OCI-LY1 (cell line): ENCODE measurements at regions not wholly inside any gene's neighbourhood (a gene's known extent, or its start where the extent isn't known, plus 50 kb on each side); places are given as distances from the start of the nearest gene placed in this dataset.

Experiments
- H2AFZ ChIP-seq: fragments of 200-600 bp; sonication (generic), shearing (Covaris generic); 2 replicates; pipeline ENCODE4 v1.6.0; 2014; ENCODE audit warnings: antibody characterized with exemption, mild to moderate bottlenecking, low read length
- H3F3A ChIP-seq: fragments of 200-600 bp; sonication (generic), shearing (Covaris generic); 2 replicates; pipeline ENCODE4 v1.6.0; 2014; ENCODE audit warnings: mild to moderate bottlenecking, antibody characterized with exemption, low read length, moderate library complexity; ENCODE audit not compliant: insufficient read depth
- H3K27ac ChIP-seq: fragments of 200-600 bp; sonication (generic); 2 replicates; pipeline ENCODE4 v1.5.1; 2014; ENCODE audit warnings: low read length, mixed run types, mild to moderate bottlenecking, low read depth; ENCODE audit not compliant: poor library complexity, severe bottlenecking
- H3K27me3 ChIP-seq: fragments of 200-600 bp; sonication (generic); 2 replicates; pipeline ENCODE4 v1.6.0; 2014; ENCODE audit warnings: antibody characterized with exemption, mild to moderate bottlenecking, low read length, moderate library complexity; ENCODE audit not compliant: insufficient read depth
- H3K36me3 ChIP-seq: fragments of 200-600 bp; sonication (generic); 2 replicates; pipeline ENCODE4 v1.6.1; 2014; ENCODE audit warnings: mild to moderate bottlenecking, antibody characterized with exemption, low read length, moderate library complexity, mixed read lengths; ENCODE audit not compliant: insufficient read depth
- H3K4me1 ChIP-seq: fragments of 200-600 bp; sonication (generic); 2 replicates; pipeline ENCODE4 v1.5.1; 2014; ENCODE audit warnings: mild to moderate bottlenecking, low read length, moderate library complexity; ENCODE audit not compliant: insufficient read depth, severe bottlenecking
- H3K4me2 ChIP-seq: fragments of 200-600 bp; sonication (generic), shearing (Covaris generic); 2 replicates; pipeline ENCODE4 v1.6.1; 2014; ENCODE audit warnings: low read length
- H3K4me3 ChIP-seq: fragments of 200-600 bp; sonication (generic); 2 replicates; pipeline ENCODE4 v1.5.1; 2014; ENCODE audit warnings: low read length, low read depth, mild to moderate bottlenecking, mixed read lengths; ENCODE audit not compliant: poor library complexity, severe bottlenecking
- H3K79me2 ChIP-seq: fragments of 200-600 bp; shearing (Covaris generic); 2 replicates; pipeline ENCODE4 v1.6.1; 2016; ENCODE audit warnings: mixed run types, low read length, mixed read lengths; ENCODE audit not compliant: insufficient read depth
- H3K9ac ChIP-seq: fragments of 200-600 bp; sonication (generic), shearing (Covaris generic); 2 replicates; pipeline ENCODE4 v1.6.1; 2014; ENCODE audit warnings: mild to moderate bottlenecking, low read length, mixed read lengths
- H3K9me2 ChIP-seq: fragments of 200-600 bp; sonication (generic), shearing (Covaris generic); 2 replicates; pipeline ENCODE4 v1.6.1; 2014; ENCODE audit warnings: low read depth, mild to moderate bottlenecking, low read length, mixed read lengths
- H3K9me3 ChIP-seq: fragments of 200-600 bp; shearing (Covaris generic); 2 replicates; pipeline ENCODE4 v1.6.1; 2014; ENCODE audit warnings: low read length, mixed read lengths
- H4K20me1 ChIP-seq: fragments of 200-600 bp; sonication (generic), shearing (Covaris generic); 2 replicates; pipeline ENCODE4 v1.6.0; 2016; ENCODE audit warnings: mild to moderate bottlenecking, low read length; ENCODE audit not compliant: insufficient read depth
- EZH2 ChIP-seq: fragments of 200-600 bp; sonication (generic), shearing (Covaris generic); IDR thresholded peaks from 2 replicates; pipeline ENCODE4 v1.8.0; 2017; ENCODE audit warnings: borderline replicate concordance, mixed run types, mild to moderate bottlenecking, antibody characterized with exemption, low read length, moderate library complexity, mixed read lengths
- TF ChIP-seq, protein P1 (sequence below): fragments of 200-600 bp; sonication (generic), shearing (Covaris generic); IDR thresholded peaks from 2 replicates; pipeline ENCODE4 v1.5.1; 2017; ENCODE audit warnings: mild to moderate bottlenecking, antibody characterized with exemption, low read length, moderate library complexity, mixed read lengths

DNA sequence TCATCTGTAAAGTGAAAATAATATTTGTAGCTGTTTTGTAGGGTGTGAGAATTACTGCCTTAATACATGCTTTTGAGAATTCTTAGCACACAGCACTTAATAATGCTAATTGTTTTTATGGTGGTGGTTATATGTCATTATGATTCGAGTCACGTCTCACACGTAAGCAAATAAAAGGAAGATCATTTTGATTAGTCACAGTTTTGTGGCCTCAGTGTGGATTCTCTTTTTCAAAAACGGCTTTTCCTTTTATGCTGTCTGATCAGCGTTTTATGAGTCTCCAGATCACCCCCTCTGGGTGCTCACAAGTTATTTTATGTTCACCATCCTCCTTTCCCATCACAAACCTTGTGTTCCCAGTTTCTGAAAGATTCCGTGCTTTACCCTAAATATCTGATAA lies 255.6 kb upstream of the CNTN4 start:
- no peaks in the 10 kb centered on the region for H3K9me3 ChIP-seq
- no peaks in the 10 kb centered on the region for H3K79me2 ChIP-seq
- H3K9ac ChIP-seq, result no peak overlapping the region
- H3K9me2 ChIP-seq, result no peaks in the 10 kb centered on the region
- TF ChIP-seq EZH2, result no peak
- TF ChIP-seq, protein P1, sequence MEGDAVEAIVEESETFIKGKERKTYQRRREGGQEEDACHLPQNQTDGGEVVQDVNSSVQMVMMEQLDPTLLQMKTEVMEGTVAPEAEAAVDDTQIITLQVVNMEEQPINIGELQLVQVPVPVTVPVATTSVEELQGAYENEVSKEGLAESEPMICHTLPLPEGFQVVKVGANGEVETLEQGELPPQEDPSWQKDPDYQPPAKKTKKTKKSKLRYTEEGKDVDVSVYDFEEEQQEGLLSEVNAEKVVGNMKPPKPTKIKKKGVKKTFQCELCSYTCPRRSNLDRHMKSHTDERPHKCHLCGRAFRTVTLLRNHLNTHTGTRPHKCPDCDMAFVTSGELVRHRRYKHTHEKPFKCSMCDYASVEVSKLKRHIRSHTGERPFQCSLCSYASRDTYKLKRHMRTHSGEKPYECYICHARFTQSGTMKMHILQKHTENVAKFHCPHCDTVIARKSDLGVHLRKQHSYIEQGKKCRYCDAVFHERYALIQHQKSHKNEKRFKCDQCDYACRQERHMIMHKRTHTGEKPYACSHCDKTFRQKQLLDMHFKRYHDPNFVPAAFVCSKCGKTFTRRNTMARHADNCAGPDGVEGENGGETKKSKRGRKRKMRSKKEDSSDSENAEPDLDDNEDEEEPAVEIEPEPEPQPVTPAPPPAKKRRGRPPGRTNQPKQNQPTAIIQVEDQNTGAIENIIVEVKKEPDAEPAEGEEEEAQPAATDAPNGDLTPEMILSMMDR, result no peak
- H3K4me2 ChIP-seq, result no peak overlapping the region
- H2AFZ ChIP-seq, result no peak overlapping the region
- no peaks in the 10 kb centered on the region for H3K4me1 ChIP-seq
- no peak overlapping the region for H3K27ac ChIP-seq
- no peaks in the 10 kb centered on the region for H3K36me3 ChIP-seq
- no peaks in the 10 kb centered on the region for H3F3A ChIP-seq
- H3K27me3 ChIP-seq, result no peaks in the 10 kb centered on the region
- no peaks in the 10 kb centered on the region for H4K20me1 ChIP-seq
- H3K4me3 ChIP-seq, result no peak overlapping the region

GRCh38 chr3:1847571-1847970 lies 251.1 kb upstream of the CNTN4 start:
- Histone ChIP-seq H3K4me1 (no peaks in the 10 kb centered on the region), H2AFZ (no peak overlapping the region), H3K79me2 (no peaks in the 10 kb centered on the region), H3K9me3 (no peaks in the 10 kb centered on the region), H3K4me2 (no peak overlapping the region), H3F3A (no peaks in the 10 kb centered on the region), H3K4me3 (no peak overlapping the region), H3K36me3 (no peaks in the 10 kb centered on the region), H3K27me3 (no peaks in the 10 kb centered on the region), H3K9me2 (no peaks in the 10 kb centered on the region), H3K27ac (no peak overlapping the region), H4K20me1 (no peaks in the 10 kb centered on the region), H3K9ac (no peak overlapping the region)
- TF ChIP-seq, protein P1, result no peak
- no peak for TF ChIP-seq EZH2

GRCh38 chr3:1848935-1849334 lies 249.7 kb upstream of the CNTN4 start:
- H3K9ac ChIP-seq, result no peak overlapping the region
- H3K9me3 ChIP-seq, result no peaks in the 10 kb centered on the region
- H3F3A ChIP-seq, result no peaks in the 10 kb centered on the region
- no peak overlapping the region for H3K4me2 ChIP-seq
- H3K79me2 ChIP-seq, result no peaks in the 10 kb centered on the region
- no peak for TF ChIP-seq EZH2
- TF ChIP-seq, protein P1, result no peak
- H3K4me1 ChIP-seq, result no peaks in the 10 kb centered on the region
- no peak overlapping the region for H3K27ac ChIP-seq
- H3K36me3 ChIP-seq, result no peaks in the 10 kb centered on the region
- no peaks in the 10 kb centered on the region for H4K20me1 ChIP-seq
- no peak overlapping the region for H2AFZ ChIP-seq
- no peak overlapping the region for H3K4me3 ChIP-seq
- H3K9me2 ChIP-seq, result no peaks in the 10 kb centered on the region
- H3K27me3 ChIP-seq, result no peaks in the 10 kb centered on the region
